ENCODE measurements at regions not wholly inside any gene's neighbourhood (a gene's known extent, or its start where the extent isn't known, plus 50 kb on each side); places are given as distances from the start of the nearest gene placed in this dataset.

DNA sequence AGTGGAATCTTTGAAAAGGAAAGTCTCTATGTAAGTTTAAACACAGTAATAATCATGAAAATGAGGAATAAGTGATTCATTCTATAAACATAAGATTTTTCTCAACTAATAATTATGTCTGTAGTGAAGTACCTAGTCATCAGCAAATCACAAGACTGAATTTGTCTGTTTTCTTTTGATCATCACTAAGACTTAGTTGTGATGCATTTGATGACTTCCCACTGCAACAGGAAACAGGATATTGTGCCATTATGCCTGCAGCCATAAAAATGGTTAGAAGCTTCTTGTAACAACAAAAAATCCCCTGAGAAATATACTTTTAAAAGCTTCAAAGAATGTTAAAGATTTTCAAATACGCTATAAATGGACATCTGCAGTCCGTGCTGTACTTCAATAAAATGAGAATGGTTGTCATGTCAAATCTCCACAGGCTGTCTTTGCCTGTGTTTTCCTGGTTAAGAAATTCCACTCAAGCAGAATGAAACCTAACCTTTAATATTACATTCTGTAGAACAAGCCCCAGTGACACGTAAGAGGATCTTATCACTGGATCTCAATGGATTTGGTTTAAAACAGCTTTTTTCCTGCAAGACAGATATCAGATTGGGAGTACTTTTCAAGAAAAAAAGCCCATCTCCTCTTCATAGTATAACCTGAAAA is 1262.3 kb upstream of the PHF14 start:
- TF ChIP-seq, protein P1, sequence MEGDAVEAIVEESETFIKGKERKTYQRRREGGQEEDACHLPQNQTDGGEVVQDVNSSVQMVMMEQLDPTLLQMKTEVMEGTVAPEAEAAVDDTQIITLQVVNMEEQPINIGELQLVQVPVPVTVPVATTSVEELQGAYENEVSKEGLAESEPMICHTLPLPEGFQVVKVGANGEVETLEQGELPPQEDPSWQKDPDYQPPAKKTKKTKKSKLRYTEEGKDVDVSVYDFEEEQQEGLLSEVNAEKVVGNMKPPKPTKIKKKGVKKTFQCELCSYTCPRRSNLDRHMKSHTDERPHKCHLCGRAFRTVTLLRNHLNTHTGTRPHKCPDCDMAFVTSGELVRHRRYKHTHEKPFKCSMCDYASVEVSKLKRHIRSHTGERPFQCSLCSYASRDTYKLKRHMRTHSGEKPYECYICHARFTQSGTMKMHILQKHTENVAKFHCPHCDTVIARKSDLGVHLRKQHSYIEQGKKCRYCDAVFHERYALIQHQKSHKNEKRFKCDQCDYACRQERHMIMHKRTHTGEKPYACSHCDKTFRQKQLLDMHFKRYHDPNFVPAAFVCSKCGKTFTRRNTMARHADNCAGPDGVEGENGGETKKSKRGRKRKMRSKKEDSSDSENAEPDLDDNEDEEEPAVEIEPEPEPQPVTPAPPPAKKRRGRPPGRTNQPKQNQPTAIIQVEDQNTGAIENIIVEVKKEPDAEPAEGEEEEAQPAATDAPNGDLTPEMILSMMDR (IDR thresholded peaks at IDR 0.05; ENCODE audit: insufficient read depth, low read depth, low read length) = no peak
- TF ChIP-seq EZH2 (IDR thresholded peaks at IDR 0.05; ENCODE audit: insufficient read depth, low read length) = no peak

Data from astrocyte (in vitro differentiated cells and primary cell).